ENCODE measurements at regions not wholly inside any gene's neighbourhood (a gene's known extent, or its start where the extent isn't known, plus 50 kb on each side); places are given as distances from the start of the nearest gene placed in this dataset.
"Not testable (repeated sequence)": the region's sequence is repeated elsewhere in the genome, so short reads cannot be mapped to it uniquely, and the experiment has no call there.

DNA sequence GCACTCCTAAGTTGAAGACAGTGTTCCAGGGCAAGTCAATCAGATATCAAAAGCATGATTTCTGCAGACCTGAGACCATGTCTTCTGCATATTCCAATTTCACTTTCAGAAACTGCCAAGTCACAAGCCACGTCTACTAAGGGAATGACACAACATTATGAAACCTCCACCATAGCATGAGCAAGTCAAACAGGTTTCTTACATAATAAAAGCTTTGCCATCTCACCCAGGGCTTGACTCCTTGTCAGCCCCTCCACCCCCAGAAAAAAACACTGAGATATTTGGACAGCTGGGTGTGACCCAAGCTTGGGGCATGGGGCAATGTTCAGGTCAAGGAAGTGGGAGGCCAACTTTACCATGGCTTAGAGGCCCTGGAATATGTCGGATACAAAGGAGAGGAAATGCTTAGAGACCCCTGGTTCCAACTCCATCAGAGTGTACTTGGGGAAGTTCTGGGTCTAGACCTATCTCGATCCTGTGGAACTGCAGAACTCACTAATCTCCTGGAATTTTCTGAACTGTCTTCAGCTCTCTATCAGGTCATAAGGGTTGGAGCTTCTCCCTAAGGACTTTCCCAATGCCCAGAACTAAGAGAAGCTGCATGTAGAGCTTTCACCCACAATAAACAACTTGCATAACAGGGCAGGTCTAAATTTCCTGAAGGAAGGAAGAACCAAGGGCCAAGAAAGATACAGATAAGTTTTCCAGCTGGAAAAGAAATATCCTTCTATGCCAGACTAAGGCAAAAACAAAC is 80.6 kb upstream of the NAMPT start:
- TF ChIP-seq, protein P1, sequence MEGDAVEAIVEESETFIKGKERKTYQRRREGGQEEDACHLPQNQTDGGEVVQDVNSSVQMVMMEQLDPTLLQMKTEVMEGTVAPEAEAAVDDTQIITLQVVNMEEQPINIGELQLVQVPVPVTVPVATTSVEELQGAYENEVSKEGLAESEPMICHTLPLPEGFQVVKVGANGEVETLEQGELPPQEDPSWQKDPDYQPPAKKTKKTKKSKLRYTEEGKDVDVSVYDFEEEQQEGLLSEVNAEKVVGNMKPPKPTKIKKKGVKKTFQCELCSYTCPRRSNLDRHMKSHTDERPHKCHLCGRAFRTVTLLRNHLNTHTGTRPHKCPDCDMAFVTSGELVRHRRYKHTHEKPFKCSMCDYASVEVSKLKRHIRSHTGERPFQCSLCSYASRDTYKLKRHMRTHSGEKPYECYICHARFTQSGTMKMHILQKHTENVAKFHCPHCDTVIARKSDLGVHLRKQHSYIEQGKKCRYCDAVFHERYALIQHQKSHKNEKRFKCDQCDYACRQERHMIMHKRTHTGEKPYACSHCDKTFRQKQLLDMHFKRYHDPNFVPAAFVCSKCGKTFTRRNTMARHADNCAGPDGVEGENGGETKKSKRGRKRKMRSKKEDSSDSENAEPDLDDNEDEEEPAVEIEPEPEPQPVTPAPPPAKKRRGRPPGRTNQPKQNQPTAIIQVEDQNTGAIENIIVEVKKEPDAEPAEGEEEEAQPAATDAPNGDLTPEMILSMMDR (IDR thresholded peaks at IDR 0.05; ENCODE audit: insufficient read depth, low read length, severe bottlenecking): no peak
- Histone ChIP-seq H3K4me3 (ENCODE audit: low read depth, low read length) (no peak overlapping the region), H3K27me3 (ENCODE audit: control insufficient read depth, insufficient read depth, low read length) (no peaks in the 10 kb centered on the region), H3K36me3 (ENCODE audit: control insufficient read depth, insufficient read depth, low read length) (no peaks in the 10 kb centered on the region)
- no peak for FAIRE-seq
- peak; percentile 91 for DNase-seq (ENCODE audit: low read depth)

GRCh38 chr7:106362507-106362906 is 77.7 kb upstream of the NAMPT start:
- not testable (repeated sequence) for H3K4me3 ChIP-seq (ENCODE audit: low read depth, low read length); DNase-seq (ENCODE audit: low read depth); H3K36me3 ChIP-seq (ENCODE audit: control insufficient read depth, insufficient read depth, low read length); H3K27me3 ChIP-seq (ENCODE audit: control insufficient read depth, insufficient read depth, low read length); FAIRE-seq

GRCh38 chr7:106358103-106358663 is 73.4 kb upstream of the NAMPT start:
- TF ChIP-seq, protein P1 (IDR thresholded peaks at IDR 0.05; ENCODE audit: insufficient read depth, low read length, severe bottlenecking): no peak
- no peak for FAIRE-seq
- Histone ChIP-seq H3K4me3 (ENCODE audit: low read depth, low read length) (no peak overlapping the region), H3K36me3 (ENCODE audit: control insufficient read depth, insufficient read depth, low read length) (no peaks in the 10 kb centered on the region), H3K27me3 (ENCODE audit: control insufficient read depth, insufficient read depth, low read length) (no peaks in the 10 kb centered on the region)
- DNase-seq (ENCODE audit: low read depth): peak; percentile 34

GRCh38 chr7:106357675-106358074 is 72.9 kb upstream of the NAMPT start:
- no peaks in the 10 kb centered on the region for H3K36me3 ChIP-seq (ENCODE audit: control insufficient read depth, insufficient read depth, low read length)
- DNase-seq (ENCODE audit: low read depth): no peak
- TF ChIP-seq, protein P1 (IDR thresholded peaks at IDR 0.05; ENCODE audit: insufficient read depth, low read length, severe bottlenecking): no peak
- no peak for FAIRE-seq
- no peaks in the 10 kb centered on the region for H3K27me3 ChIP-seq (ENCODE audit: control insufficient read depth, insufficient read depth, low read length)
- H3K4me3 ChIP-seq (ENCODE audit: low read depth, low read length): no peak overlapping the region

DNA sequence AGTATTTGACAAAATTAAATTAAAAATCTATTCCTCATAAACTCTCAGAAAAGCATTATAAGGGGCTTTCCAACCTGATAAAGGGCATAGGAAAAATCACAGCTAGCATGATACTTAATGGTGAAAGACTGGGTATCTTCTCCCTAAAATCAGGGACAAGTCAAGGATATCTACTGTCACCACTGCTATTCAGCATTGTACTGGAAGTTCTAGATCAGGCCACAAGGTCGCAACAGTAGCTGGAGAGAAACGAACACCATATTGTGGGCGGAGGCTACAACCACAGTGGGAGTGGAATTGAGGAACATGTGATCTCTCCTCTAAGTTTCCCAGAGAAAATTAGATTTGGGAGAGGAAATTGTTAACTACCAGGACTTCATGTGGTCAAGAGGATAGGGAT is 70.0 kb upstream of the NAMPT start:
- no peak for DNase-seq (ENCODE audit: low read depth)
- TF ChIP-seq, protein P1 (IDR thresholded peaks at IDR 0.05; ENCODE audit: insufficient read depth, low read length, severe bottlenecking): no peak
- no peak for FAIRE-seq
- Histone ChIP-seq H3K4me3 (ENCODE audit: low read depth, low read length) (no peak overlapping the region), H3K36me3 (ENCODE audit: control insufficient read depth, insufficient read depth, low read length) (no peaks in the 10 kb centered on the region), H3K27me3 (ENCODE audit: control insufficient read depth, insufficient read depth, low read length) (no peaks in the 10 kb centered on the region)

GRCh38 chr7:106353944-106354343 is 69.2 kb upstream of the NAMPT start:
- Histone ChIP-seq H3K4me3 (ENCODE audit: low read depth, low read length) (no peak overlapping the region), H3K27me3 (ENCODE audit: control insufficient read depth, insufficient read depth, low read length) (no peaks in the 10 kb centered on the region), H3K36me3 (ENCODE audit: control insufficient read depth, insufficient read depth, low read length) (no peaks in the 10 kb centered on the region)
- FAIRE-seq: no peak
- TF ChIP-seq, protein P1 (IDR thresholded peaks at IDR 0.05; ENCODE audit: insufficient read depth, low read length, severe bottlenecking): no peak
- no peak for DNase-seq (ENCODE audit: low read depth)
